IPS DF 6.9 (cell line): ENCODE measurements at regions not wholly inside any gene's neighbourhood (a gene's known extent, or its start where the extent isn't known, plus 50 kb on each side); places are given as distances from the start of the nearest gene placed in this dataset.
"Not testable (repeated sequence)": the region's sequence is repeated elsewhere in the genome, so short reads cannot be mapped to it uniquely, and the experiment has no call there.

ENCODE experiments used
- DNase-seq: peaks from one replicate; pipeline ENCODE4 v3.0.0-alpha.2; 2013; ENCODE audit warnings: low read depth, low spot score
- H3K27ac ChIP-seq: one replicate; pipeline ENCODE4 v1.5.1; 2013; ENCODE audit warnings: low read length, control low read depth
- H3K27me3 ChIP-seq: 2 replicates; pipeline ENCODE4 v1.6.1; 2013; ENCODE audit warnings: mild to moderate bottlenecking, low read length; ENCODE audit not compliant: control insufficient read depth, insufficient read depth
- H3K36me3 ChIP-seq: 2 replicates; pipeline ENCODE4 v1.6.1; 2013; ENCODE audit warnings: low read length; ENCODE audit not compliant: control insufficient read depth, insufficient read depth
- H3K4me1 ChIP-seq: 2 replicates; pipeline ENCODE4 v1.6.1; 2013; ENCODE audit warnings: low read length; ENCODE audit not compliant: control insufficient read depth, insufficient read depth
- H3K4me3 ChIP-seq: 2 replicates; pipeline ENCODE4 v1.5.1; 2013; ENCODE audit warnings: mild to moderate bottlenecking, low read length
- H3K9me3 ChIP-seq: 2 replicates; pipeline ENCODE4 v1.6.1; 2013; ENCODE audit warnings: low read length, inconsistent platforms; ENCODE audit not compliant: control insufficient read depth, insufficient read depth
- WGBS: extraction: QIAGEN DNeasy Blood & Tissue Kit; methylation state at CpG from one replicate; pipeline ENCODE4 v1.1.7; 2013; ENCODE audit warnings: mixed read lengths, missing lambda C conversion rate; ENCODE audit not compliant: insufficient read length, insufficient coverage; 5-methylcytosine and 5-hydroxymethylcytosine counted together

DNA sequence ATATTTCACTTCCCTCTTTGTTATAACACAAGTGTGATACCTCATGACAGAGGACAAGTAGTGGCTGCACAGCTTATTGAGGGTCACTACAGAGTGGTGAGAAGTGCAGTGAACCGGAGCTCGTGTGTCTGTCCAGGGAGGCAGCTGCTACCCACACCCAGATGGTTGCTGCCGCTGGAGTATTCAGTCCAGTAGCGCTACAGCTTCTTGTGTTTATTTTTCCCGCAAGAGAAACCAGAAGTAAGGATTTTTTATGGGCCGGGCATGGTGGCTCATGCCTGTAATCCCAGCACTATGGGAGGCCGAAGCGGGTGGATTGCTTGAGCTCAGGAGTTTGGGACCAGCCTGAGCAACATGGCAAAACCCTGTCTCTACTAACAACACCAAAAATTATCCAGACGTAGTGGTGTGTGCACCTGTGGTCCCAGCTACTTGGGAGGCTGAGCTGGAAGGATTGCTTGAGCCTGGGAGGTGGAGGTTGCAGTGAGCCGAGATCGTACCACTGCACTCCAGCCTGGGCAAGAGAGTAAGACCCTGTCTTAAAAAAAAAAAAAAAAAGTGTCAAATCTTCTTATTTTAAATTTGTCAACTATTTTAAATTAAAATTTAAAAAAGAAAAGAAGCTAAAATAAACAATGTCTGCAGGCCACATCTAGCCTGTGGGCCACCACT lies 213.5 kb upstream of the MSX2 start:
- no CpG with 5 or more reads among the region's 11 CpGs for WGBS

GRCh38 chr5:174511714-174512253 lies 212.6 kb upstream of the MSX2 start:
- Histone ChIP-seq H3K36me3 (no peaks in the 10 kb centered on the region), H3K27me3 (no peaks in the 10 kb centered on the region), H3K27ac (no peak overlapping the region), H3K4me3 (no peak overlapping the region), H3K9me3 (no peaks in the 10 kb centered on the region), H3K4me1 (no peaks in the 10 kb centered on the region)
- WGBS = no CpG with 5 or more reads among the region's 5 CpGs
- DNase-seq = no peak

More for the DNA sequence above, 213.5 kb upstream of the MSX2 start:
- not testable (repeated sequence) for H3K27ac ChIP-seq, H3K36me3 ChIP-seq, H3K4me1 ChIP-seq, H3K4me3 ChIP-seq, H3K9me3 ChIP-seq, DNase-seq, H3K27me3 ChIP-seq

GRCh38 chr5:174514325-174514724 lies 210.1 kb upstream of the MSX2 start:
- Histone ChIP-seq H3K4me1 (no peaks in the 10 kb centered on the region), H3K9me3 (no peaks in the 10 kb centered on the region), H3K27me3 (0 out of 2 replicates have a peak, but pooled peaks cover 2% of the 10 kb centered on the region), H3K27ac (no peak overlapping the region), H3K4me3 (no peak overlapping the region), H3K36me3 (no peaks in the 10 kb centered on the region)
- no peak for DNase-seq
- WGBS = no CpG with 5 or more reads among the region's 4 CpGs

DNA sequence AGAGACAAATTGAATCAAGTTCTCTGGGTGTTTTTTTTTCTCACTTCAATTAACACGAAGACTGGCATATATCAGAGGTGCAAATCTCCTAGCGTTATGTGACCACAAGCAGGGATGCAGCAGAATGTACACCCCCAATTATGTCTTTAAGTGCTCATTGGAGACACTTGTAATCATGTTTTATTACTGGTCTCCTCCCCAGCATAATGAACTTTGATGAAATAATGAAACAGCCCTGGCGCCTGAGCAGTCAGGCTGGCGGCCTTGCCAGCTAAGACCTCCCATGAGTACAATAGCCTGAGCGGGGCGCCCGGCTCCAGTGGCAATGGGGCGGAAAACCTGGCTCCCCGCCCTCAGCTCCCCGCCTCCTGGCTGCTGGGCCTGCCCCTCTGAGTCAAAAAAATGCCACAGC lies 209.4 kb upstream of the MSX2 start:
- H3K27ac ChIP-seq = no peak overlapping the region
- WGBS = no CpG with 5 or more reads among the region's 10 CpGs
- H3K27me3 ChIP-seq = 0 out of 2 replicates have a peak, but pooled peaks cover 2% of the 10 kb centered on the region
- no peak for DNase-seq
- H3K36me3 ChIP-seq = no peaks in the 10 kb centered on the region
- H3K9me3 ChIP-seq = no peaks in the 10 kb centered on the region
- H3K4me1 ChIP-seq = no peaks in the 10 kb centered on the region
- no peak overlapping the region for H3K4me3 ChIP-seq

GRCh38 chr5:174516741-174517140 lies 207.6 kb upstream of the MSX2 start:
- 0 out of 2 replicates have a peak, but pooled peaks cover 2% of the 10 kb centered on the region for H3K27me3 ChIP-seq
- H3K27ac ChIP-seq = no peak overlapping the region
- H3K9me3 ChIP-seq = no peaks in the 10 kb centered on the region
- no peaks in the 10 kb centered on the region for H3K36me3 ChIP-seq
- no peak for DNase-seq
- H3K4me1 ChIP-seq = peaks cover 2% of the 10 kb centered on the region; the same call in 1 of the 2 replicates
- no CpG with 5 or more reads among the region's 1 CpG for WGBS
- H3K4me3 ChIP-seq = no peak overlapping the region

- H3K4me3 ChIP-seq = no peak overlapping the region
- H3K36me3 ChIP-seq = no peaks in the 10 kb centered on the region
- H3K27me3 ChIP-seq = 0 out of 2 replicates have a peak, but pooled peaks cover 2% of the 10 kb centered on the region
- no CpG with 5 or more reads among the region's 7 CpGs for WGBS
- DNase-seq = no peak
- no peak overlapping the region for H3K27ac ChIP-seq
- H3K9me3 ChIP-seq = no peaks in the 10 kb centered on the region
- H3K4me1 ChIP-seq = peaks cover 2% of the 10 kb centered on the region; the same call in 1 of the 2 replicates
Measured at GRCh38 chr5:174518512-174518911, 205.9 kb upstream of the MSX2 start.

- 0 out of 2 replicates have a peak, but pooled peaks cover 2% of the 10 kb centered on the region for H3K27me3 ChIP-seq
- H3K9me3 ChIP-seq = no peaks in the 10 kb centered on the region
- no peaks in the 10 kb centered on the region for H3K36me3 ChIP-seq
- no CpG with 5 or more reads among the region's 19 CpGs for WGBS
- H3K27ac ChIP-seq = no peak overlapping the region
- H3K4me3 ChIP-seq = no peak overlapping the region
- peaks cover 2% of the 10 kb centered on the region; the same call in 1 of the 2 replicates for H3K4me1 ChIP-seq
- peak; percentile 16 for DNase-seq
Measured at GRCh38 chr5:174520420-174521396, 203.7 kb upstream of the MSX2 start.

- Histone ChIP-seq H3K4me3 (no peak overlapping the region), H3K4me1 (peaks cover 2% of the 10 kb centered on the region; the same call in 1 of the 2 replicates), H3K9me3 (no peaks in the 10 kb centered on the region), H3K36me3 (no peaks in the 10 kb centered on the region), H3K27ac (no peak overlapping the region), H3K27me3 (0 out of 2 replicates have a peak, but pooled peaks cover 2% of the 10 kb centered on the region)
- WGBS = no CpG with 5 or more reads among the region's 1 CpG
- no peak for DNase-seq
Measured at GRCh38 chr5:174521449-174521848, 202.9 kb upstream of the MSX2 start.

GRCh38 chr5:174522480-174523260 lies 201.7 kb upstream of the MSX2 start:
- WGBS = no CpG with 5 or more reads among the region's 2 CpGs
- Histone ChIP-seq H3K27ac (no peak overlapping the region), H3K36me3 (no peaks in the 10 kb centered on the region), H3K27me3 (0 out of 2 replicates have a peak, but pooled peaks cover 2% of the 10 kb centered on the region), H3K4me1 (peaks cover 2% of the 10 kb centered on the region; the same call in 1 of the 2 replicates), H3K9me3 (no peaks in the 10 kb centered on the region), H3K4me3 (no peak overlapping the region)
- DNase-seq = no peak
